H9 (cell line): ENCODE measurements at regions not wholly inside any gene's neighbourhood (a gene's known extent, or its start where the extent isn't known, plus 50 kb on each side); places are given as distances from the start of the nearest gene placed in this dataset.

ENCODE experiments used
- DNase-seq: peaks from one replicate; pipeline ENCODE4 v3.0.0-alpha.2; 2017
- H2AFZ ChIP-seq: one replicate; pipeline ENCODE4 v1.6.1; 2013; ENCODE audit warnings: mild to moderate bottlenecking, low read length, control low read depth, moderate library complexity
- H2AK5ac ChIP-seq: 2 replicates; pipeline ENCODE4 v1.6.1; 2013; ENCODE audit warnings: low read length, control low read depth, mixed read lengths; ENCODE audit not compliant: insufficient read length
- H2BK120ac ChIP-seq: one replicate; pipeline ENCODE4 v1.6.1; 2013; ENCODE audit warnings: low read depth, mild to moderate bottlenecking, low read length, control low read depth, inconsistent platforms; ENCODE audit not compliant: poor library complexity, severe bottlenecking
- H2BK12ac ChIP-seq: 2 replicates; pipeline ENCODE4 v1.6.1; 2013; ENCODE audit warnings: low read length, control low read depth, mixed read lengths, low read depth; ENCODE audit not compliant: insufficient read length
- H2BK15ac ChIP-seq: 2 replicates; pipeline ENCODE4 v1.6.1; 2013; ENCODE audit warnings: low read depth, low read length, control low read depth
- H2BK20ac ChIP-seq: one replicate; pipeline ENCODE4 v1.6.1; 2013; ENCODE audit warnings: low read depth, mild to moderate bottlenecking, low read length, control low read depth, inconsistent platforms; ENCODE audit not compliant: poor library complexity, severe bottlenecking
- H2BK5ac ChIP-seq: 2 replicates; pipeline ENCODE4 v1.6.1; 2013; ENCODE audit warnings: low read length, control low read depth, mixed read lengths; ENCODE audit not compliant: insufficient read length
- H3K14ac ChIP-seq: 2 replicates; pipeline ENCODE4 v1.6.1; 2013; ENCODE audit warnings: low read length, control low read depth; ENCODE audit not compliant: insufficient read depth
- H3K18ac ChIP-seq: 2 replicates; pipeline ENCODE4 v1.6.1; 2013; ENCODE audit warnings: low read depth, mild to moderate bottlenecking, mixed read lengths, low read length, control low read depth; ENCODE audit not compliant: insufficient read length
- H3K23ac ChIP-seq: 2 replicates; pipeline ENCODE4 v1.6.1; 2013; ENCODE audit warnings: low read length, control low read depth, mixed read lengths, low read depth; ENCODE audit not compliant: insufficient read length
- H3K23me2 ChIP-seq: 2 replicates; pipeline ENCODE4 v1.6.1; 2013; ENCODE audit warnings: low read depth, mild to moderate bottlenecking, mixed read lengths, low read length, control low read depth; ENCODE audit not compliant: insufficient read length, poor library complexity, severe bottlenecking
- H3K27ac ChIP-seq: 2 replicates; pipeline ENCODE4 v1.5.1; 2013; ENCODE audit warnings: low read length, control low read depth, mixed read lengths, low read depth; ENCODE audit not compliant: insufficient read length
- H3K27me3 ChIP-seq: 2 replicates; pipeline ENCODE4 v1.6.1; 2013; ENCODE audit warnings: low read length, control low read depth, inconsistent platforms; ENCODE audit not compliant: insufficient read depth
- H3K4ac ChIP-seq: 2 replicates; pipeline ENCODE4 v1.6.1; 2013; ENCODE audit warnings: low read depth, mild to moderate bottlenecking, control low read depth, inconsistent platforms, low read length, moderate library complexity
- H3K4me1 ChIP-seq: 2 replicates; pipeline ENCODE4 v1.6.1; 2013; ENCODE audit warnings: low read length, control low read depth, inconsistent platforms; ENCODE audit not compliant: insufficient read depth
- H3K4me2 ChIP-seq: 2 replicates; pipeline ENCODE4 v1.6.1; 2013; ENCODE audit warnings: low read length, control low read depth, mixed read lengths; ENCODE audit not compliant: insufficient read length, insufficient read depth
- H3K56ac ChIP-seq: 2 replicates; pipeline ENCODE4 v1.6.1; 2013; ENCODE audit warnings: low read depth, mild to moderate bottlenecking, mixed read lengths, low read length, control low read depth; ENCODE audit not compliant: insufficient read length
- H3K79me1 ChIP-seq: 2 replicates; pipeline ENCODE4 v1.6.1; 2013; ENCODE audit warnings: low read depth, mild to moderate bottlenecking, moderate library complexity, low read length, control low read depth, inconsistent platforms; ENCODE audit not compliant: insufficient read depth, poor library complexity, severe bottlenecking
- H3K79me2 ChIP-seq: 2 replicates; pipeline ENCODE4 v1.6.1; 2013; ENCODE audit warnings: low read length, control low read depth, inconsistent platforms; ENCODE audit not compliant: insufficient read depth
- H3K9ac ChIP-seq: 2 replicates; pipeline ENCODE4 v1.6.1; 2013; ENCODE audit warnings: low read length, control low read depth, mixed read lengths; ENCODE audit not compliant: insufficient read length; ENCODE audit errors: extremely low read depth
- H3K9me3 ChIP-seq: one replicate; pipeline ENCODE4 v1.6.1; 2013; ENCODE audit warnings: low read depth, low read length, inconsistent platforms; ENCODE audit not compliant: control insufficient read depth
- H3T11ph ChIP-seq: one replicate; pipeline ENCODE4 v1.6.1; 2013; ENCODE audit warnings: mild to moderate bottlenecking, low read length, control low read depth, inconsistent platforms
- H4K20me1 ChIP-seq: one replicate; pipeline ENCODE4 v1.6.1; 2013; ENCODE audit not compliant: control insufficient read depth, insufficient read length, insufficient read depth
- H4K5ac ChIP-seq: 2 replicates; pipeline ENCODE4 v1.6.1; 2013; ENCODE audit warnings: low read depth, mild to moderate bottlenecking, mixed read lengths, low read length, control low read depth; ENCODE audit not compliant: insufficient read length
- H4K8ac ChIP-seq: replicated peaks from 2 replicates; pipeline ENCODE4 v1.6.1; 2013; ENCODE audit warnings: low read length, control low read depth, mixed read lengths, low read depth; ENCODE audit not compliant: insufficient read length
- H4K91ac ChIP-seq: 2 replicates; pipeline ENCODE4 v1.6.1; 2013; ENCODE audit warnings: low read depth, mild to moderate bottlenecking, moderate library complexity, mixed read lengths, low read length, control low read depth; ENCODE audit not compliant: insufficient read length
- H3K27ac Mint-ChIP-seq, 3 experiments: 2 replicates in 2 of 3; 3 replicates in 1 of 3; pipeline ENCODE4 v1.8.0; 2020 to 2021; ENCODE audit warnings: mixed read lengths in 3 of 3, mild to moderate bottlenecking in 1 of 3, moderate library complexity in 1 of 3
- H3K27me3 Mint-ChIP-seq: 2 replicates; pipeline ENCODE4 v1.8.0; 2021; ENCODE audit warnings: low read depth, mild to moderate bottlenecking, moderate library complexity, mixed read lengths
- H3K36me3 Mint-ChIP-seq, 3 experiments: 2 replicates in 2 of 3; 3 replicates in 1 of 3; pipeline ENCODE4 v1.8.0; 2020 to 2021; ENCODE audit warnings: low read depth in 3 of 3, mixed read lengths in 3 of 3; ENCODE audit not compliant: insufficient read depth in 1 of 3
- H3K4me1 Mint-ChIP-seq, 2 experiments: 2 replicates each; pipeline ENCODE4 v1.8.0; 2020; ENCODE audit warnings: mixed read lengths in 2 of 2
- H3K4me3 Mint-ChIP-seq, 2 experiments: 2 replicates in 1 of 2; 3 replicates in 1 of 2; pipeline ENCODE4 v1.8.0; 2020 to 2021; ENCODE audit warnings: mild to moderate bottlenecking in 2 of 2, mixed read lengths in 2 of 2, moderate library complexity in 1 of 2
- H3K9me3 Mint-ChIP-seq, 2 experiments: 2 replicates in 1 of 2; 3 replicates in 1 of 2; pipeline ENCODE4 v1.8.0; 2020; ENCODE audit warnings: mild to moderate bottlenecking in 2 of 2, mixed read lengths in 2 of 2, moderate library complexity in 1 of 2
- WGBS: extraction: QIAGEN DNeasy Blood & Tissue Kit; methylation state at CpG from one replicate; pipeline ENCODE4 v1.1.7; 2013; ENCODE audit warnings: missing lambda C conversion rate, low lambda C conversion rate, mixed read lengths; ENCODE audit not compliant: insufficient read length; ENCODE audit errors: extremely low coverage; 5-methylcytosine and 5-hydroxymethylcytosine counted together
- TF ChIP-seq, protein P1 (sequence below): fragments of 200-600 bp; sonication (generic); conservative IDR thresholded peaks from 3 replicates; pipeline ENCODE4 v1.8.0; 2021; ENCODE audit warnings: antibody characterized with exemption, mild to moderate bottlenecking

DNA sequence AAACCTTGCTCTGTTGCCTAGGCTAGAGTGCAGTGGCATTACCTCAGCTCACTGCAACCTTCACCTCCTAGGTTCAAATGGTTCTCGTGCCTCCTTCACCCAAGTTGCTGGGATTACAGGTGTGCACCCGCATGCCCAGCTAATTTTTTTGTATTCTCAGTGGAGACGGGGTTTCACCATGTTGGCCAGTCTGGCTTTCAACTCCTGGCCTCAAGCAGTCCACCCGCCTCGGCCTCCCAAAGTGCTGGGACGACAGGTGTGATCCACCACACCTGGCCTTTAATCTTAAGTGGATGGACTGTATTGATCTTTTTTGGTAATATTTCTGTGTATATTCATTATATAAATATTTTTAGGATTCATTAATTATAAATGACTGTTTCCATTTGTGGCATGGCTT lies 158.7 kb upstream of the CXorf51A start:
- H3K4me3 Mint-ChIP-seq: no peak overlapping the region
- Histone ChIP-seq H3K23ac (no peak overlapping the region), H3K56ac (no peak overlapping the region), H2BK20ac (no peak overlapping the region), H3K27me3 (no peaks in the 10 kb centered on the region), H4K20me1 (no peaks in the 10 kb centered on the region), H3K4me1 (no peaks in the 10 kb centered on the region), H3K79me2 (no peaks in the 10 kb centered on the region), H3K9me3 (no peaks in the 10 kb centered on the region), H2BK12ac (no peak overlapping the region), H3K4me2 (no peak overlapping the region), H3K27ac (no peak overlapping the region), H2AFZ (no peak overlapping the region), H3K4ac (no peak overlapping the region), H3K18ac (no peak overlapping the region), H2BK120ac (no peak overlapping the region), H2AK5ac (no peak overlapping the region), H3K79me1 (no peaks in the 10 kb centered on the region), H4K5ac (no peak overlapping the region), H3K9ac (no peak overlapping the region), H2BK5ac (no peak overlapping the region), H3K23me2 (no peaks in the 10 kb centered on the region), H4K8ac (no peak overlapping the region), H3T11ph (no peak overlapping the region), H2BK15ac (no peak overlapping the region), H3K14ac (no peak overlapping the region), H4K91ac (no peak overlapping the region)
- H3K4me1 Mint-ChIP-seq: no peaks in the 10 kb centered on the region
- no peak for DNase-seq
- H3K9me3 Mint-ChIP-seq: peaks cover 37 to 52% of the 10 kb centered on the region in 2 experiments
- H3K36me3 Mint-ChIP-seq: peaks cover 0 to 4% (median 0%) of the 10 kb centered on the region in 3 experiments; a peak in 3 of 7 replicates
- no peak overlapping the region for H3K27ac Mint-ChIP-seq
- no CpG with 5 or more reads among the region's 6 CpGs for WGBS
- no peaks in the 10 kb centered on the region for H3K27me3 Mint-ChIP-seq
- TF ChIP-seq, protein P1, sequence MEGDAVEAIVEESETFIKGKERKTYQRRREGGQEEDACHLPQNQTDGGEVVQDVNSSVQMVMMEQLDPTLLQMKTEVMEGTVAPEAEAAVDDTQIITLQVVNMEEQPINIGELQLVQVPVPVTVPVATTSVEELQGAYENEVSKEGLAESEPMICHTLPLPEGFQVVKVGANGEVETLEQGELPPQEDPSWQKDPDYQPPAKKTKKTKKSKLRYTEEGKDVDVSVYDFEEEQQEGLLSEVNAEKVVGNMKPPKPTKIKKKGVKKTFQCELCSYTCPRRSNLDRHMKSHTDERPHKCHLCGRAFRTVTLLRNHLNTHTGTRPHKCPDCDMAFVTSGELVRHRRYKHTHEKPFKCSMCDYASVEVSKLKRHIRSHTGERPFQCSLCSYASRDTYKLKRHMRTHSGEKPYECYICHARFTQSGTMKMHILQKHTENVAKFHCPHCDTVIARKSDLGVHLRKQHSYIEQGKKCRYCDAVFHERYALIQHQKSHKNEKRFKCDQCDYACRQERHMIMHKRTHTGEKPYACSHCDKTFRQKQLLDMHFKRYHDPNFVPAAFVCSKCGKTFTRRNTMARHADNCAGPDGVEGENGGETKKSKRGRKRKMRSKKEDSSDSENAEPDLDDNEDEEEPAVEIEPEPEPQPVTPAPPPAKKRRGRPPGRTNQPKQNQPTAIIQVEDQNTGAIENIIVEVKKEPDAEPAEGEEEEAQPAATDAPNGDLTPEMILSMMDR: no peak
